ENCODE measurements at regions not wholly inside any gene's neighbourhood (a gene's known extent, or its start where the extent isn't known, plus 50 kb on each side); places are given as distances from the start of the nearest gene placed in this dataset.

- no peak for TF ChIP-seq CTCF (conservative IDR thresholded peaks at IDR 0.05; ENCODE audit: low read length)
- no peak for TF ChIP-seq EZH2phosphoT487 (IDR thresholded peaks at IDR 0.05; ENCODE audit: borderline replicate concordance, low read depth, low read length)
Observed at GRCh38 chr4:162234595-162234994, 70.8 kb upstream of the FSTL5 start.
